ENCODE measurements at regions not wholly inside any gene's neighbourhood (a gene's known extent, or its start where the extent isn't known, plus 50 kb on each side); places are given as distances from the start of the nearest gene placed in this dataset.

GRCh38 chr4:162782096-162782777 is 384.5 kb downstream of the NAF1 start:
- TF ChIP-seq CTCF (IDR thresholded peaks at IDR 0.05): no peak
- no peak for TF ChIP-seq POLR2A (IDR thresholded peaks at IDR 0.05)

Data from uterus (tissue), 2 donors.